Esophagus (tissue), 2 donors: ENCODE measurements at regions not wholly inside any gene's neighbourhood (a gene's known extent, or its start where the extent isn't known, plus 50 kb on each side); places are given as distances from the start of the nearest gene placed in this dataset.

Experiments used
- H3K27ac ChIP-seq, 2 donors: one replicate each; pipeline ENCODE4 v1.5.1; 2013; ENCODE audit warnings: low read depth in 2 of 2, mild to moderate bottlenecking in 2 of 2, inconsistent platforms in 1 of 2, low read length in 1 of 2, moderate library complexity in 1 of 2
- H3K27me3 ChIP-seq, 2 donors: one replicate each; pipeline ENCODE4 v1.6.1; 2013; ENCODE audit warnings: low read length in 2 of 2, control low read depth in 1 of 2, mild to moderate bottlenecking in 1 of 2; ENCODE audit not compliant: insufficient read depth in 2 of 2, control insufficient read depth in 1 of 2
- H3K36me3 ChIP-seq, 2 donors: one replicate each; pipeline ENCODE4 v1.6.1; 2013; ENCODE audit warnings: low read length in 1 of 2; ENCODE audit not compliant: control insufficient read depth in 2 of 2, insufficient read depth in 2 of 2
- H3K4me1 ChIP-seq, 2 donors: one replicate each; pipeline ENCODE4 v1.6.1; 2013; ENCODE audit warnings: low read length in 1 of 2; ENCODE audit not compliant: control insufficient read depth in 2 of 2, insufficient read depth in 2 of 2
- H3K4me3 ChIP-seq, 2 donors: one replicate each; pipeline ENCODE4 v1.5.1; 2013; ENCODE audit warnings: low read length in 2 of 2, mild to moderate bottlenecking in 2 of 2, low read depth in 1 of 2, moderate library complexity in 1 of 2
- H3K9me3 ChIP-seq, 2 donors: one replicate each; pipeline ENCODE4 v1.6.1; 2013; ENCODE audit warnings: mild to moderate bottlenecking in 2 of 2, low read depth in 1 of 2, low read length in 1 of 2, moderate library complexity in 1 of 2; ENCODE audit not compliant: control insufficient read depth in 2 of 2, insufficient read depth in 1 of 2
- WGBS, 2 donors: extraction: QIAGEN DNeasy Blood & Tissue Kit; methylation state at CpG; one replicate each; pipeline ENCODE4 v1.1.7; 2013; 5-methylcytosine and 5-hydroxymethylcytosine counted together
- donor health status: healthy with polysubstance abuse.
- donor health status: Bipolar disorder and iron deficiency.

GRCh38 chr22:26817926-26818325, 160.5 kb downstream of the MIAT start:
- Histone ChIP-seq H3K27ac (no peak overlapping the region), H3K4me1 (no peaks in the 10 kb centered on the region), H3K9me3 (peaks cover 4 to 7% of the 10 kb centered on the region in 2 donors), H3K27me3 (no peaks in the 10 kb centered on the region), H3K36me3 (no peaks in the 10 kb centered on the region), H3K4me3 (no peak overlapping the region)
- WGBS, 2 donors, result 35 to 60% methylated on average over 4 of the region's 4 CpGs

GRCh38 chr22:26821854-26822253, 164.5 kb downstream of the MIAT start:
- no peaks in the 10 kb centered on the region for H3K27me3 ChIP-seq
- no peaks in the 10 kb centered on the region for H3K36me3 ChIP-seq
- H3K4me3 ChIP-seq, result no peak overlapping the region
- no peak overlapping the region for H3K27ac ChIP-seq
- WGBS, 2 donors, result 81 to 85% methylated on average over 4 of the region's 4 CpGs
- peaks cover 4 to 7% of the 10 kb centered on the region in 2 donors for H3K9me3 ChIP-seq
- H3K4me1 ChIP-seq, result no peaks in the 10 kb centered on the region

DNA sequence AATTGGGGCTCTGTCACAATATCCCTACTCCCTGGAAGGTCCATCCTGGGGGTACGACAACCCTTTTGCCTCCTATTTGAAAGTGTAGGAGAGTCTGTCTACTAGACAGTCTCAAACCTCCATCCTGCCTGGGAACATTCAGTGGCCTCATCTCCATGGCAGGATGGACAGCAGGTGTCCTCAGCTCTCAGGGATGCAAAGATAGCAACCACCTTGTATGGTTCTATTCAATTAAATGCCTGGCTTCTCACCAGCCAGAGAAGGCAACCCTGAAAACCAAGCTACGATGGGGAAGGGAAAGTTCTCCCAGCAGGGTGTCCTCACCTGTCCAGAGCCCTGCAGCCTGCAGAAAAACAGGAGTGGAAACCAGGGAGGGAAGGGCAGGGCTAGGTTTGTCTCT, 164.9 kb downstream of the MIAT start:
- no peak overlapping the region for H3K4me3 ChIP-seq
- WGBS, 2 donors, result 51 to 52% methylated on average over 2 of the region's 2 CpGs
- no peak overlapping the region for H3K27ac ChIP-seq
- no peaks in the 10 kb centered on the region for H3K27me3 ChIP-seq
- peaks cover 4 to 7% of the 10 kb centered on the region in 2 donors for H3K9me3 ChIP-seq
- H3K4me1 ChIP-seq, result no peaks in the 10 kb centered on the region
- H3K36me3 ChIP-seq, result no peaks in the 10 kb centered on the region

DNA sequence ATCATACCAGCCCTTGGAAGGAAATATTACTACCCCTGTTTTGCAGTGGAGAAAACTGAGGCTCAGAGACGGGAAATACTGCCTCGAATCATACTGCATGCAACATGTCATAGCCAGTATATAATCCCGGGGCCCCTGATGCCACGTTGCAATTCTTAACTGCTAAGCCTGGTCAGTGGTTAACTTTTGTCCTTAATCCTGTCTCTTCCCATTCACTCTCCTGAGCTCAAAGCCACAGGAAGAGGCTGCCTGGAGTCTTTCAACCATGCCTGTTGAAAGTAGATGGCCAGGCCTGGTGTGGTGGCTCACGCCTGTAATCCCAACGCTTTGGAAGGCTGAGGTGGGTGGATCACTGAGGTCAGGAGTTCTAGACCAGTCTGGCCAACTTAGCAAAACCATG, 166.6 kb downstream of the MIAT start:
- WGBS, 2 donors, result 84 to 85% methylated on average over 6 of the region's 6 CpGs
- Histone ChIP-seq H3K27me3 (no peaks in the 10 kb centered on the region), H3K9me3 (no peaks in the 10 kb centered on the region), H3K4me3 (no peak overlapping the region), H3K27ac (no peak overlapping the region), H3K36me3 (no peaks in the 10 kb centered on the region), H3K4me1 (no peaks in the 10 kb centered on the region)

DNA sequence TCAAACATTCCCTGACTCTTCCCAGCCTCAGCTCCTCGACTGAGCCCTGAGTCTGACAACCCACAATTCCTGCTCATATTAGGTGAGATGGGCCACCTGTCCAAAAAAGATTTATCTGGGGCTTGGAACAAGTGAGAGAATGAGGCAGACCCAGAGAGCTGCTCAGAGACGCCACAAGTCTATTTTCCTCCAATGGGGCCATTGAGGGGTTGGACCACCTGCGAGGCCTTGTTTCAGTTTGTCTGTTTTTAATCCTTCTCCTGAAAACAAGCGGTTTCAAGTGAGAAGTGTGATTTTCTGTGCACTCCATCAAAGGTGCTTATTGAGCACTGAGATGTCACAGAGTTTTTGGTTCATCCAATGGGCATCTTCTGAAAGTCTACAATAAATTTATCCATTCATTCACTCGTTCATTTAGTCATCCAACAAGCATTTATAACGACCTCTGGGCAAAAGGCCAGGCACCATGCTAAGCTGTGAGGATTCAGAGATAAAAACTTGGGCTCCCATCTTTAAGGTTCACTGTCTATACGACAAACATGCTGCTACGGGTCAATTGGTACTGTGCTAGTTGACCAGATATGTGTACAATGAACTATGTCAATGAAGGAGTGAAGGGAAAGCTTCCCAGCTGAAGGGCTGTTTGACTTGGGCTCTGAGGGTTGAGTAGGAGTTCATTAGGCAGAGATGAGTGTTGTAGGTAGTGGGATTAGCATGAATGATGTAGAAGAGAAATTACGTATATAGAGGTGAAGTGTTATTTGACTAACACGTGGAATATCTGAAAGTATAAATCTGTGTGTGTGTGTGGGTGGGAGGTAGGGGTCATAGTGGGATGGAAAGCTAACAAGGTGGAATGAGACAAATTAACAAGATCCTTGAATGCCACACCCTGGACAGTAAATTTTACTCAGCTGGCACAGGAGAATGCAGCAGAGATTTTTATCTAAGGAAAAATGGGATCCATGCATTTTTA, 168.9 kb downstream of the MIAT start:
- H3K4me1 ChIP-seq, result no peaks in the 10 kb centered on the region
- H3K27me3 ChIP-seq, result no peaks in the 10 kb centered on the region
- H3K4me3 ChIP-seq, result no peak overlapping the region
- H3K36me3 ChIP-seq, result no peaks in the 10 kb centered on the region
- 68 to 70% methylated on average over 10 of the region's 10 CpGs for WGBS, 2 donors
- no peaks in the 10 kb centered on the region for H3K9me3 ChIP-seq
- H3K27ac ChIP-seq, result no peak overlapping the region

GRCh38 chr22:26827611-26828010, 170.2 kb downstream of the MIAT start:
- WGBS, 2 donors, result 65 to 74% methylated on average over 4 of the region's 4 CpGs
- no peaks in the 10 kb centered on the region for H3K9me3 ChIP-seq
- H3K36me3 ChIP-seq, result no peaks in the 10 kb centered on the region
- H3K4me1 ChIP-seq, result no peaks in the 10 kb centered on the region
- no peaks in the 10 kb centered on the region for H3K27me3 ChIP-seq
- H3K27ac ChIP-seq, result no peak overlapping the region
- no peak overlapping the region for H3K4me3 ChIP-seq

DNA sequence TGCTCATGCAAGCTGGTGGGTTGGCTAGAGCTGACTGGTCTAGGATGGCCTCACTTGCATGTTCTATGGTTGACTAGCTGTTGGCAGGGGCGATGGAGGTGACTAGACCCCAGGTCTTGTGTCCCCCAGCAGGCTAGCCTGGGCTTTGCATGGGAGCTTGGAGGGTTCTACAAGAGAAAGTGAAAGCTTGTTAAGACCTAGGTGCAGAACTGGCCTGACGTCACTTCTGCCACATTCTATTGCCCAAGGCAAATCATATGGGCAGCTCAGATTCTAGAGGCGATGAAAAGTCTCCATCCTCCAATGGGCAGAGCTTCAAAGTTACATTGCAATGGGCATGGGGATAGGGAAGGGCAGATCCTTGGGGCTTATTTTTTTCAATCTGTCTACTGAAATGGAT, 170.9 kb downstream of the MIAT start:
- WGBS, 2 donors, result 75 to 78% methylated on average over 3 of the region's 3 CpGs
- no peaks in the 10 kb centered on the region for H3K9me3 ChIP-seq
- no peaks in the 10 kb centered on the region for H3K4me1 ChIP-seq
- H3K36me3 ChIP-seq, result no peaks in the 10 kb centered on the region
- H3K27ac ChIP-seq, result no peak overlapping the region
- H3K4me3 ChIP-seq, result no peak overlapping the region
- H3K27me3 ChIP-seq, result no peaks in the 10 kb centered on the region

- no peaks in the 10 kb centered on the region for H3K27me3 ChIP-seq
- WGBS, 2 donors, result 76 to 78% methylated on average over 4 of the region's 4 CpGs
Observed at GRCh38 chr22:26830837-26831236, 173.4 kb downstream of the MIAT start.

DNA sequence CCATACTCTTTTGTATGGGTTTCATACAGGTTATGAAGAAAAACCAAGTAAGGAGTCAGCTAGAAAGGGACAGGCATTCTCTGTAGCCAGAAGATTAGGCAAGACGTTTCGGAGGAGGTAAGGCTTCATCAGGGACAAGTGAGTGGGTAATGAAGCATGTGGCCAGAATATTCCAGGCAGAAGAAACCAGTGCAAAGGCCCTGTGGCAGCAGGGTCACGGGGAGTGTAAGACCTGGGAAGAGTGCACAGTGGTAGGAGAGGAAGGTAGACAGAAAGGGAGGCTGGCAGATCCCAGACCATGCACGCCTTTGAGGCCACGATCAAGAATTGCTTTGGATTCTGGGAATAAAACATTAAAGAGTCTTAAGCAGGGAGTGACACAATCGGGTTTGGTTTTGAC, 177.6 kb downstream of the MIAT start:
- H3K9me3 ChIP-seq, result no peaks in the 10 kb centered on the region
- no peaks in the 10 kb centered on the region for H3K4me1 ChIP-seq
- H3K36me3 ChIP-seq, result no peaks in the 10 kb centered on the region
- H3K4me3 ChIP-seq, result no peak overlapping the region
- no peak overlapping the region for H3K27ac ChIP-seq
- H3K27me3 ChIP-seq, result no peaks in the 10 kb centered on the region
- WGBS, 2 donors, result 87 to 91% methylated on average over 6 of the region's 6 CpGs

More at GRCh38 chr22:26830837-26831236, 173.4 kb downstream of the MIAT start:
- no peaks in the 10 kb centered on the region for H3K9me3 ChIP-seq
- H3K27ac ChIP-seq, result no peak overlapping the region
- no peaks in the 10 kb centered on the region for H3K36me3 ChIP-seq
- H3K4me3 ChIP-seq, result no peak overlapping the region
- no peaks in the 10 kb centered on the region for H3K4me1 ChIP-seq
